Heart left ventricle (tissue), 16 donors: ENCODE measurements at regions not wholly inside any gene's neighbourhood (a gene's known extent, or its start where the extent isn't known, plus 50 kb on each side); places are given as distances from the start of the nearest gene placed in this dataset.

Experiments used
- ATAC-seq, 4 donors: fragments of 200-7000 bp; cut with Tn5 transposase; one replicate each; pipeline ENCODE4 v1.9.1; 2020 to 2022; ENCODE audit warnings: moderate library complexity in 4 of 4, mild to moderate bottlenecking in 3 of 4, moderate number of reproducible peaks in 1 of 4
- DNase-seq, 5 donors: peaks; one replicate each; pipeline ENCODE4 v3.0.0-alpha.2; 2020
- H3K27ac ChIP-seq, 12 donors: fragments of 200-600 bp; sonication (generic) in 4 of 12; one replicate each; pipeline versions ENCODE4 v1.5.0 to v1.8.0; 2016 to 2022; ENCODE audit warnings: mild to moderate bottlenecking in 2 of 12
- H3K27me3 ChIP-seq, 9 donors: fragments of 200-600 bp; sonication (generic) in 2 of 9; one replicate each; pipeline versions ENCODE4 v1.5.1 to v1.8.0; 2016 to 2022; ENCODE audit warnings: mild to moderate bottlenecking in 3 of 9
- H3K36me3 ChIP-seq, 9 donors: fragments of 200-600 bp; sonication (generic) in 2 of 9; one replicate each; pipeline versions ENCODE4 v1.5.0 to v1.8.0; 2018 to 2022; ENCODE audit warnings: mild to moderate bottlenecking in 2 of 9
- H3K4me1 ChIP-seq, 12 donors: fragments of 200-600 bp; sonication (generic) in 4 of 12; one replicate each; pipeline versions ENCODE4 v1.5.0 to v1.8.0; 2016 to 2022; ENCODE audit warnings: mild to moderate bottlenecking in 3 of 12
- H3K4me3 ChIP-seq, 12 donors: fragments of 200-600 bp; sonication (generic) in 4 of 12; one replicate each; pipeline versions ENCODE4 v1.5.0 to v1.8.0; 2017 to 2022; ENCODE audit warnings: mild to moderate bottlenecking in 9 of 12, moderate library complexity in 4 of 12
- H3K9me3 ChIP-seq, 12 donors: fragments of 200-600 bp; sonication (generic) in 4 of 12; one replicate each; pipeline versions ENCODE4 v1.5.0 to v1.8.0; 2016 to 2022; ENCODE audit warnings: mild to moderate bottlenecking in 1 of 12
- POLR2A ChIP-seq, 2 donors: fragments of 450-650 bp; IDR thresholded peaks; one replicate each; pipeline ENCODE4 v1.6.1; 2017; ENCODE audit warnings: antibody characterized with exemption in 2 of 2, mild to moderate bottlenecking in 2 of 2, moderate library complexity in 2 of 2
- WGBS, 4 donors: extraction: QIAGEN DNeasy Blood & Tissue Kit in 2 of 4; methylation state at CpG; one replicate each; pipeline versions ENCODE4 v1.1.5 to v1.1.7; 2013 to 2018; 5-methylcytosine and 5-hydroxymethylcytosine counted together
- intact Hi-C, 10 donors: fragments of 100-400 bp; cut with DNase I; formaldehyde crosslinking; loops; one replicate each; pipeline versions ENCODE4 v1.11.1 to v1.14.2; 2022
- TF ChIP-seq, protein P1 (sequence below), 12 donors: fragments of 200-600 bp; sonication (generic) in 4 of 12; IDR thresholded peaks; one replicate each; pipeline versions ENCODE4 v1.5.0 to v1.8.0; 2018 to 2022; ENCODE audit warnings: antibody characterized with exemption in 12 of 12, mild to moderate bottlenecking in 5 of 12
- donor health status: ischemic (EF 13 %, LVEDD 7.1; RV severe dilation, severe dysfunction).
- donor health status: healthy with polysubstance abuse.
- donor health status: DM: no; HTN: yes; CAD: no.
- donor health status: DM: no; HTN: no; CAD: no.
- donor health status: ischemic (EF 25% LVEDD 6.9; RV normal size, moderate dysfunction).
- donor health status: ischemic (EF 25% LVEDD 5.7; RV mildly dilated, moderate dysfunction).
- donor health status: healthy.
- donor health status: DM: yes; HTN: yes; CAD: no.
- donor health status: ischemic (EF 35%, LVEDD 5.7; RV mildly dilated, moderate dysfunction).
- donor health status: nonischemic (EF 11% LVEDD 7.7; RV severe dilation, severe dysfunction).
- donor health status: DM: yes; HTN: yes; CAD: no.
- donor health status: PGD.
- donor health status: ischemic (EF 29% LVEDD 5.4; RV normal size, mild dysfunction).
- donor health status: nonischemic (EF 23%, LVEDD 6.1; RV moderate dilation, normal function).

DNA sequence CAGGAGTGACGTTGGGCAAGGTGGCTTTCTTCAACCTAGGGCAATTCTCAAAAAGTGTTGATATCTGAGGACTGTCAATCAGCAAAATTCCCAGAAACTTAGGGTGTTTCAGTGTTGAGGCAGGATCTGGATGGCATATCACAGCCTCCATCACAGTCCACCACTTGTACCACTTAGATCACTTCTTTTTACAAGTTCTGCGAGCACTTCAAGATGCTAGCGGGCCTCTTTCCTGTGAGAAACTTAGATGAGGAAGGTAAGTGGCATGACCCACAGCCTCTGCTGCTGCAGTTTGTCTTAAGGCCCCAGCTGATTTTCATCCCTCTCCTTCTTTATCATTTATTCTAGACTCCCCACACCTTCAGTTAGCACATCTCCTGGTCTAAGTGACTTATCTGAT, 295.4 kb upstream of the ZNF521 start:
- peaks cover 0 to 2% (median 0%) of the 10 kb centered on the region in 12 donors for H3K9me3 ChIP-seq
- DNase-seq (no peak), ATAC-seq (no peak)
- H3K4me1 ChIP-seq = peaks cover 0 to 3% (median 0%) of the 10 kb centered on the region in 12 donors
- no peak overlapping the region for H3K27ac ChIP-seq
- intact Hi-C loops = no loop called here
- no peak overlapping the region for H3K4me3 ChIP-seq
- 84 to 97% (median 92%) methylated on average over 3 of the region's 3 CpGs for WGBS, 4 donors
- TF ChIP-seq POLR2A (IDR thresholded peaks at IDR 0.05) = no peak
- TF ChIP-seq, protein P1, sequence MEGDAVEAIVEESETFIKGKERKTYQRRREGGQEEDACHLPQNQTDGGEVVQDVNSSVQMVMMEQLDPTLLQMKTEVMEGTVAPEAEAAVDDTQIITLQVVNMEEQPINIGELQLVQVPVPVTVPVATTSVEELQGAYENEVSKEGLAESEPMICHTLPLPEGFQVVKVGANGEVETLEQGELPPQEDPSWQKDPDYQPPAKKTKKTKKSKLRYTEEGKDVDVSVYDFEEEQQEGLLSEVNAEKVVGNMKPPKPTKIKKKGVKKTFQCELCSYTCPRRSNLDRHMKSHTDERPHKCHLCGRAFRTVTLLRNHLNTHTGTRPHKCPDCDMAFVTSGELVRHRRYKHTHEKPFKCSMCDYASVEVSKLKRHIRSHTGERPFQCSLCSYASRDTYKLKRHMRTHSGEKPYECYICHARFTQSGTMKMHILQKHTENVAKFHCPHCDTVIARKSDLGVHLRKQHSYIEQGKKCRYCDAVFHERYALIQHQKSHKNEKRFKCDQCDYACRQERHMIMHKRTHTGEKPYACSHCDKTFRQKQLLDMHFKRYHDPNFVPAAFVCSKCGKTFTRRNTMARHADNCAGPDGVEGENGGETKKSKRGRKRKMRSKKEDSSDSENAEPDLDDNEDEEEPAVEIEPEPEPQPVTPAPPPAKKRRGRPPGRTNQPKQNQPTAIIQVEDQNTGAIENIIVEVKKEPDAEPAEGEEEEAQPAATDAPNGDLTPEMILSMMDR (IDR thresholded peaks at IDR 0.05) = no peak
- H3K27me3 ChIP-seq = no peaks in the 10 kb centered on the region
- H3K36me3 ChIP-seq = no peaks in the 10 kb centered on the region

DNA sequence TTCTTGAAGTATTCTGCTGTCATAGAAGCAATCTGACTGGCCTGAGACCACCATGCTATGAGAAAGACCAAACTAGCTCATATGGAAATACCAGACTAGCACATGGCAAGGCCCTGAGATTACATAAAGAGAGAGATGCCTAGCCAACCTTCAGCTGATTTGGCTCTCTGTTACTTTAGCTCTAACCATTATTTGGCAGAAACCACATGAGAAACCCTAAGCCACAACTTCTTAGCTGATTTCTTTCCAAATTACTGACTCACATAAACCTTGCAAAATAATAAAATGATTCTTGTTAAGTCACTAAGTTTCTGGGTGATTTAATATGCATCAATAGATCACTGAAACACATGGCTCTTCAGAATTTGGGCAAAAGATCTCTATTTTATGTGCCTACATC, 295.0 kb upstream of the ZNF521 start:
- intact Hi-C loops = no loop called here
- TF ChIP-seq, protein P1 (IDR thresholded peaks at IDR 0.05) = no peak
- no peak for TF ChIP-seq POLR2A (IDR thresholded peaks at IDR 0.05)
- peaks cover 0 to 2% (median 0%) of the 10 kb centered on the region in 12 donors for H3K9me3 ChIP-seq
- H3K27me3 ChIP-seq = no peaks in the 10 kb centered on the region
- DNase-seq (no peak), ATAC-seq (no peak)
- no peak overlapping the region for H3K4me3 ChIP-seq
- no peaks in the 10 kb centered on the region for H3K36me3 ChIP-seq
- H3K4me1 ChIP-seq = peaks cover 0 to 3% (median 0%) of the 10 kb centered on the region in 12 donors
- H3K27ac ChIP-seq = no peak overlapping the region

DNA sequence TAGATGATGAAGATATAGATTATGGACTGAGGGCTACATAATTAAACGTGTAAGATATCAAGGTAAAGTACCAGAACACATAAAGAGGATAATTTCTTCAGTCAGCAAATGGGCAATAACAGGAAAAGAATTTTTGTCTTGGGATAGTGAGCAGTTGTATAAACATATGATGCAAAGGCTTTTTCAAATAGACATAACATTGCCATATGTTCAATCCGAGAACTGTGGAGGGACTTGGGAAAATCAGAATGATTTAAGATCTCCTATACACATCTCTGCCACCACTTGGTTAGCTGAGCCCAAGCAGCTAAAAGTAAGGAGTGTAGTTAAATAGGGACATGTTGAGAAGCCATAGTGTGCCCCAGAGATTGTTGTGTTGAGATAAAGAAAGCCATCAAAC, 287.6 kb upstream of the ZNF521 start:
- H3K4me1 ChIP-seq = no peaks in the 10 kb centered on the region
- no peaks in the 10 kb centered on the region for H3K9me3 ChIP-seq
- DNase-seq (no peak), ATAC-seq (no peak)
- 69 to 82% (median 76%) methylated on average over 2 of the region's 2 CpGs for WGBS, 4 donors
- H3K4me3 ChIP-seq = no peak overlapping the region
- intact Hi-C loops = loop anchor here in 1 of 10 donors (10.0 kb wide), 1 partner anchor 105 kb away; no protein-coding TSS in a partner anchor
- no peak for TF ChIP-seq POLR2A (IDR thresholded peaks at IDR 0.05)
- TF ChIP-seq, protein P1 (IDR thresholded peaks at IDR 0.05) = no peak
- no peaks in the 10 kb centered on the region for H3K36me3 ChIP-seq
- H3K27me3 ChIP-seq = peaks cover 0 to 4% (median 0%) of the 10 kb centered on the region in 9 donors
- no peak overlapping the region for H3K27ac ChIP-seq

DNA sequence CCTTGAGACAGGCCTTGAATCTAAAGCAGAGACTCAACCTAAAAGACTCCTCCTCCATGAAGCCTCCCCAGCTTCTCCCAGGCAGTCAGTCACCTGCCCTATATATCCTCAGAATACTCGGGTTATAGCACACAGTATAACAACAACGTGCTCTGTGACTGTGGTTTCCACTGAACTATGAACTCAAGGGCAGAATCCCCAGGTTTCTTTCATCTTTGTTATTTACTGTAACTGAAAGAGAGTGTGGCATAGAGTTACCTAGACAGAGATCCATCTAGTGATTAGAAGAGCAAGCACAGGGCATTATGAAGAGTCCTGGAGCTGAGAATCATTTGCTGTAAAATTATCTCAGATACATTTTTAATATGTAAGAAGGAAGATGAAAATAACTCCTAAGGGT, 281.6 kb upstream of the ZNF521 start:
- Histone ChIP-seq H3K4me1 (no peaks in the 10 kb centered on the region), H3K4me3 (no peak overlapping the region), H3K36me3 (no peaks in the 10 kb centered on the region), H3K27me3 (peaks cover 0 to 4% (median 0%) of the 10 kb centered on the region in 9 donors), H3K27ac (no peak overlapping the region), H3K9me3 (peaks cover 0 to 3% (median 0%) of the 10 kb centered on the region in 12 donors)
- TF ChIP-seq, protein P1 (IDR thresholded peaks at IDR 0.05) = no peak
- no peak for TF ChIP-seq POLR2A (IDR thresholded peaks at IDR 0.05)
- intact Hi-C loops = loop anchor here in 1 of 10 donors (10.0 kb wide), 1 partner anchor 99 kb away; no protein-coding TSS in a partner anchor
- ATAC-seq = no peak
- 77 to 85% (median 84%) methylated on average over 2 of the region's 2 CpGs for WGBS, 4 donors
- DNase-seq = no peak
